Thymus (tissue), 11 donors: ENCODE measurements at regions not wholly inside any gene's neighbourhood (a gene's known extent, or its start where the extent isn't known, plus 50 kb on each side); places are given as distances from the start of the nearest gene placed in this dataset.
A peak's percentile ranks its signal among the peaks of the same experiment; 100 is the strongest.
"Not testable (repeated sequence)": the region's sequence is repeated elsewhere in the genome, so short reads cannot be mapped to it uniquely, and the experiment has no call there.

Experiments
- DNase-seq, 9 donors: peaks; one replicate each; pipeline ENCODE4 v3.0.0-alpha.2; 2013; ENCODE audit warnings: low spot score in 9 of 9, low read depth in 6 of 9, missing footprints in 1 of 9
- H3K27ac ChIP-seq, 2 donors: one replicate each; pipeline ENCODE4 v1.5.1; 2013; ENCODE audit warnings: control low read depth in 1 of 2, low read depth in 1 of 2, low read length in 1 of 2, mild to moderate bottlenecking in 1 of 2, moderate library complexity in 1 of 2
- H3K27me3 ChIP-seq, 2 donors: one replicate each; pipeline ENCODE4 v1.5.1; 2013; ENCODE audit warnings: low read length in 1 of 2; ENCODE audit not compliant: control insufficient read depth in 2 of 2, insufficient read depth in 1 of 2
- H3K36me3 ChIP-seq, 2 donors: one replicate each; pipeline ENCODE4 v1.5.1; 2013; ENCODE audit warnings: low read length in 1 of 2, mild to moderate bottlenecking in 1 of 2, moderate library complexity in 1 of 2; ENCODE audit not compliant: control insufficient read depth in 2 of 2, insufficient read depth in 2 of 2
- H3K4me1 ChIP-seq, 2 donors: one replicate each; pipeline ENCODE4 v1.5.1; 2013; ENCODE audit warnings: low read length in 2 of 2; ENCODE audit not compliant: control insufficient read depth in 2 of 2, insufficient read depth in 2 of 2
- H3K4me3 ChIP-seq, 2 donors: one replicate each; pipeline ENCODE4 v1.5.1; 2013; ENCODE audit warnings: low read length in 2 of 2, control low read depth in 1 of 2, mild to moderate bottlenecking in 1 of 2
- H3K9me3 ChIP-seq, 2 donors: one replicate each; pipeline ENCODE4 v1.5.1; 2013; ENCODE audit warnings: low read length in 1 of 2, mild to moderate bottlenecking in 1 of 2; ENCODE audit not compliant: control insufficient read depth in 2 of 2, insufficient read depth in 1 of 2
- WGBS: extraction: QIAGEN DNeasy Blood & Tissue Kit; methylation state at CpG from one replicate; pipeline ENCODE4 v1.1.7; 2013; 5-methylcytosine and 5-hydroxymethylcytosine counted together
- donor health status: healthy.

- 48% methylated on average over 3 of the region's 3 CpGs for WGBS
- Histone ChIP-seq H3K4me3 (no peak overlapping the region), H3K9me3 (no peaks in the 10 kb centered on the region), H3K36me3 (no peaks in the 10 kb centered on the region), H3K27ac (no peak overlapping the region), H3K4me1 (no peaks in the 10 kb centered on the region), H3K27me3 (no peaks in the 10 kb centered on the region)
- peak in 1 of 9 donors; percentile 18 for DNase-seq
These were observed 53.9 kb upstream of the HEPH start for GRCh38 chrX:66110112-66110511.

- 92% methylated on average over 4 of the region's 4 CpGs for WGBS
- H3K4me3 ChIP-seq, H3K27me3 ChIP-seq, DNase-seq, H3K4me1 ChIP-seq, H3K9me3 ChIP-seq, H3K36me3 ChIP-seq, H3K27ac ChIP-seq: not testable (repeated sequence)
These were observed 56.2 kb upstream of the HEPH start for GRCh38 chrX:66107860-66108259.

GRCh38 chrX:66102398-66102797 lies 61.6 kb upstream of the HEPH start:
- H3K36me3 ChIP-seq, H3K27me3 ChIP-seq, DNase-seq, H3K4me3 ChIP-seq, H3K27ac ChIP-seq, H3K4me1 ChIP-seq, H3K9me3 ChIP-seq: not testable (repeated sequence)
- WGBS = 98% methylated on average over 3 of the region's 3 CpGs

GRCh38 chrX:66098162-66098561 lies 58.3 kb upstream of the VSIG4 start:
- no peak overlapping the region for H3K4me3 ChIP-seq
- DNase-seq = no peak
- no peak overlapping the region for H3K27ac ChIP-seq
- 98% methylated on average over 2 of the region's 2 CpGs for WGBS
- no peaks in the 10 kb centered on the region for H3K9me3 ChIP-seq
- no peaks in the 10 kb centered on the region for H3K36me3 ChIP-seq
- H3K4me1 ChIP-seq = no peaks in the 10 kb centered on the region
- H3K27me3 ChIP-seq = no peaks in the 10 kb centered on the region

GRCh38 chrX:66096987-66097386 lies 57.1 kb upstream of the VSIG4 start:
- H3K4me3 ChIP-seq = not testable (repeated sequence)
- 98% methylated on average over 16 of the region's 16 CpGs for WGBS

DNA sequence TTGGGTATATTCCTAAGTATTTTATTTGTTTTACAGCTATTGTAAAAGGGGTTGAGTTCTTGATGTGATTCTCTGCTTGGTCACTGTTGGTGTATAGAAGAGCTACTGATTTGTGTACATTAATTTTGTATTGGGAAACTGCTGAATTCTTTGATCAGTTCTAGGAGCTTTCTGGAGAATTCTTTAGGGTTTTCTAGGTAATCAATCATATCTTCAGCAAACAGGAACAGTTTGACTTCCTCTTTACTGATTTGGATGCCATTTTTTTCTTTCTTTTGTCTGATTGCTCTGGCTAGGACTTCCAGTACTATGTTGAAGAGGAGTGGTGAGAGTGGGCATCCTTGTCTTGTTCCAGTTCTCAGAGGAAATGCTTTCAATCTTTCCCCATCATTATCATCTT lies 50.1 kb upstream of the VSIG4 start:
- not testable (repeated sequence) for H3K27me3 ChIP-seq, H3K27ac ChIP-seq, H3K36me3 ChIP-seq, DNase-seq, H3K4me1 ChIP-seq, H3K9me3 ChIP-seq, H3K4me3 ChIP-seq

More at GRCh38 chrX:66096987-66097386, 57.1 kb upstream of the VSIG4 start:
- DNase-seq, H3K27ac ChIP-seq, H3K27me3 ChIP-seq, H3K36me3 ChIP-seq, H3K4me1 ChIP-seq, H3K9me3 ChIP-seq: not testable (repeated sequence)
